BE2C (cell line): ENCODE measurements at regions not wholly inside any gene's neighbourhood (a gene's known extent, or its start where the extent isn't known, plus 50 kb on each side); places are given as distances from the start of the nearest gene placed in this dataset.

Experiments used
- DNase-seq: peaks from one replicate; pipeline ENCODE4 v3.0.0-alpha.2; 2020
- H3K27me3 ChIP-seq: fragments of 250-450 bp; sonication (Bioruptor Pico); 2 replicates; pipeline ENCODE4 v1.5.1; 2020; ENCODE audit warnings: mild to moderate bottlenecking
- H3K36me3 ChIP-seq: fragments of 250-450 bp; sonication (Bioruptor Pico); 2 replicates; pipeline ENCODE4 v1.5.1; 2020; ENCODE audit warnings: mild to moderate bottlenecking
- H3K4me1 ChIP-seq: fragments of 250-450 bp; sonication (Bioruptor Pico); 2 replicates; pipeline ENCODE4 v1.5.1; 2020
- H3K4me3 ChIP-seq: 2 replicates; pipeline ENCODE4 v1.5.1; 2011; ENCODE audit warnings: low read depth, low read length
- H3K9me3 ChIP-seq: fragments of 250-450 bp; sonication (Bioruptor Pico); 2 replicates; pipeline ENCODE4 v1.5.1; 2020
- CTCF ChIP-seq: IDR thresholded peaks from 2 replicates; pipeline ENCODE4 v1.5.1; 2012; ENCODE audit warnings: mild to moderate bottlenecking, low read depth, low read length

GRCh38 chr20:6253396-6253795 is 130.6 kb upstream of the FERMT1 start:
- no peak overlapping the region for H3K4me3 ChIP-seq
- H3K4me1 ChIP-seq = no peaks in the 10 kb centered on the region
- no peak for TF ChIP-seq CTCF
- H3K27me3 ChIP-seq = no peaks in the 10 kb centered on the region
- no peaks in the 10 kb centered on the region for H3K9me3 ChIP-seq
- no peak for DNase-seq
- no peaks in the 10 kb centered on the region for H3K36me3 ChIP-seq

DNA sequence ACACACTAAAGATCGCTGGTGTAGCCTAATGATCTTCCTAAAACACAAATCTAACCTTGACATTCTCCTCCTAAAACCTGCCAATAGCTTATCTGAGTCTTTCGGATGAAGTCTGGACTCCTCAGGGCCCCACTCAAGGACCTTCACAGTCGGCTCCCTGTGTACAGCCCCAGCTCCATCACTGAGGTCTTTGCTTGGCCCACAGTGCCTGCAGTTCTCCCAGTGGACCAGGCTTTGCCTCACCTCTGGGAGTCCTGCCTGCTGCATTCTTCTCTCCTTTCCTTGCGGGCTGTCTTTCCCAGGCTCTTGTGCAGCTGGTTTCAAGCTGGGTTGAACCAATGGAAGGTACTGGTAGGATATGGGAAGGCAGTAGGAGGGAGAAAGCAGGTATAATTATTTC is 122.6 kb upstream of the FERMT1 start:
- no peaks in the 10 kb centered on the region for H3K36me3 ChIP-seq
- no peak overlapping the region for H3K4me3 ChIP-seq
- DNase-seq = no peak
- H3K9me3 ChIP-seq = no peaks in the 10 kb centered on the region
- no peak for TF ChIP-seq CTCF
- H3K4me1 ChIP-seq = no peaks in the 10 kb centered on the region
- H3K27me3 ChIP-seq = no peaks in the 10 kb centered on the region

DNA sequence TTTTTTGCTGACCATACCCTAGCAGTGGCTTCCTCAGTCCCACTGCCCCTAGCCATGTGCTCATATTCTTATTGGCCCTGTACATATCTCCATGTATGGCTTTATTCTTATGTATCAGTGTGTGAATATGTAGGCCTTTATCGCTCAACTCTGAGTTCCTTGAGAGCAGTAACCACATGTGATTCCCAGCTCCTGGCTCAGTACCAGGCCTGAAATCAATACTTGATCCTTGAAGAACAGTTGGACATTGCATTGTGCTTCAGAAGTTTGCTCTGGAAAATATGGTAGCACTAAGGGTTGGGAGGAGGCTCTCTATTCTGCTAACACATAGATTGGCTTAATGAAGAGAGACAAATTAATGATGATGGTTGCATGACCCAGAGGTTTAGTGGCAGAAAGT is 118.8 kb upstream of the FERMT1 start:
- Histone ChIP-seq H3K9me3 (no peaks in the 10 kb centered on the region), H3K4me1 (no peaks in the 10 kb centered on the region), H3K27me3 (no peaks in the 10 kb centered on the region), H3K36me3 (no peaks in the 10 kb centered on the region), H3K4me3 (no peak overlapping the region)
- no peak for DNase-seq
- TF ChIP-seq CTCF = no peak

GRCh38 chr20:6240059-6240458 is 117.2 kb upstream of the FERMT1 start:
- no peak for TF ChIP-seq CTCF
- Histone ChIP-seq H3K27me3 (no peaks in the 10 kb centered on the region), H3K4me3 (no peak overlapping the region), H3K36me3 (no peaks in the 10 kb centered on the region), H3K9me3 (no peaks in the 10 kb centered on the region), H3K4me1 (no peaks in the 10 kb centered on the region)
- no peak for DNase-seq

GRCh38 chr20:6238421-6238820 is 115.6 kb upstream of the FERMT1 start:
- H3K4me3 ChIP-seq = no peak overlapping the region
- no peak for TF ChIP-seq CTCF
- no peaks in the 10 kb centered on the region for H3K27me3 ChIP-seq
- no peaks in the 10 kb centered on the region for H3K36me3 ChIP-seq
- DNase-seq = no peak
- no peaks in the 10 kb centered on the region for H3K9me3 ChIP-seq
- no peaks in the 10 kb centered on the region for H3K4me1 ChIP-seq

GRCh38 chr20:6235510-6235909 is 112.7 kb upstream of the FERMT1 start:
- Histone ChIP-seq H3K9me3 (no peaks in the 10 kb centered on the region), H3K36me3 (no peaks in the 10 kb centered on the region), H3K27me3 (no peaks in the 10 kb centered on the region), H3K4me3 (no peak overlapping the region), H3K4me1 (no peaks in the 10 kb centered on the region)
- TF ChIP-seq CTCF = no peak
- DNase-seq = no peak
